ENCODE measurements at regions not wholly inside any gene's neighbourhood (a gene's known extent, or its start where the extent isn't known, plus 50 kb on each side); places are given as distances from the start of the nearest gene placed in this dataset.

GRCh38 chr6:134535831-134536230, 217.9 kb upstream of the SGK1 start:
- H3K23ac ChIP-seq (ENCODE audit: low read depth, low read length, poor library complexity) = no peak overlapping the region

GRCh38 chr6:134534708-134535149, 216.8 kb upstream of the SGK1 start:
- H3K4ac ChIP-seq (ENCODE audit: low read length) = no peak overlapping the region
- no peak overlapping the region for H3K18ac ChIP-seq (ENCODE audit: low read length)
- DNase-seq (ENCODE audit: low spot score) = no peak
- no peaks in the 10 kb centered on the region for H3K79me1 ChIP-seq (ENCODE audit: low read depth, low read length)
- no peak overlapping the region for H2AFZ ChIP-seq (ENCODE audit: low read length)
- H3K9me3 ChIP-seq (replicated peaks in 1 of 2; ENCODE audit: control insufficient read depth in 2 of 2, insufficient read depth in 1 of 2, low read depth in 1 of 2, low read length in 2 of 2) = no peaks in the 10 kb centered on the region
- no peak overlapping the region for H4K91ac ChIP-seq (ENCODE audit: low read depth, low read length, poor library complexity)
- H3K23ac ChIP-seq (ENCODE audit: low read depth, low read length, poor library complexity) = no peak overlapping the region
- no peak overlapping the region for H2BK12ac ChIP-seq (ENCODE audit: low read length)
- H2BK5ac ChIP-seq (ENCODE audit: low read length) = no peak overlapping the region
- H4K8ac ChIP-seq (ENCODE audit: low read depth, low read length) = no peak overlapping the region
- H2BK15ac ChIP-seq (ENCODE audit: low read length) = no peak overlapping the region
- no peak overlapping the region for H3K9ac ChIP-seq (ENCODE audit: low read depth, low read length, poor library complexity)
- H3K14ac ChIP-seq (ENCODE audit: low read length) = no peak overlapping the region
- H2BK120ac ChIP-seq (ENCODE audit: low read depth, low read length) = no peak overlapping the region
- no CpG with 5 or more reads among the region's 2 CpGs for WGBS, 2 donors (ENCODE audit: extremely low coverage in 2 of 2, insufficient read length in 2 of 2, insufficient replicate concordance in 1 of 2)
- no peaks in the 10 kb centered on the region for H3K36me3 ChIP-seq (replicated peaks in 1 of 2; ENCODE audit: control insufficient read depth in 2 of 2, insufficient read depth in 2 of 2, low read length in 2 of 2)
- no peak overlapping the region for H3K4me3 ChIP-seq (ENCODE audit: low read length in 2 of 2)
- H2AK5ac ChIP-seq (ENCODE audit: low read depth, low read length) = no peak overlapping the region
- H3K4me1 ChIP-seq (ENCODE audit: control insufficient read depth in 2 of 2, insufficient read depth in 1 of 2, low read depth in 1 of 2, low read length in 2 of 2) = peaks cover 0 to 1% of the 10 kb centered on the region in 2 donors
- no peaks in the 10 kb centered on the region for H3K27me3 ChIP-seq (ENCODE audit: control insufficient read depth in 3 of 3, insufficient read depth in 3 of 3, low read depth in 1 of 3, low read length in 3 of 3)
- no peak overlapping the region for H3K4me2 ChIP-seq (ENCODE audit: insufficient read depth, low read length, poor library complexity, severe bottlenecking)
- H3K27ac ChIP-seq (replicated peaks; ENCODE audit: low read length) = no peak overlapping the region

More at GRCh38 chr6:134535831-134536230, 217.9 kb upstream of the SGK1 start:
- Histone ChIP-seq H3K4me3 (ENCODE audit: low read length in 2 of 2) (no peak overlapping the region), H3K4me1 (ENCODE audit: control insufficient read depth in 2 of 2, insufficient read depth in 1 of 2, low read depth in 1 of 2, low read length in 2 of 2) (peaks cover 0 to 4% of the 10 kb centered on the region in 2 donors), H3K27me3 (ENCODE audit: control insufficient read depth in 3 of 3, insufficient read depth in 3 of 3, low read depth in 1 of 3, low read length in 3 of 3) (no peaks in the 10 kb centered on the region), H4K8ac (ENCODE audit: low read depth, low read length) (no peak overlapping the region), H3K4ac (ENCODE audit: low read length) (no peak overlapping the region), H3K18ac (ENCODE audit: low read length) (no peak overlapping the region), H2AFZ (ENCODE audit: low read length) (peak overlapping the region; percentile 37), H3K36me3 (replicated peaks in 1 of 2; ENCODE audit: control insufficient read depth in 2 of 2, insufficient read depth in 2 of 2, low read length in 2 of 2) (no peaks in the 10 kb centered on the region), H3K9me3 (replicated peaks in 1 of 2; ENCODE audit: control insufficient read depth in 2 of 2, insufficient read depth in 1 of 2, low read depth in 1 of 2, low read length in 2 of 2) (no peaks in the 10 kb centered on the region), H4K91ac (ENCODE audit: low read depth, low read length, poor library complexity) (no peak overlapping the region), H3K4me2 (ENCODE audit: insufficient read depth, low read length, poor library complexity, severe bottlenecking) (no peak overlapping the region), H2AK5ac (ENCODE audit: low read depth, low read length) (no peak overlapping the region), H2BK5ac (ENCODE audit: low read length) (no peak overlapping the region), H3K9ac (ENCODE audit: low read depth, low read length, poor library complexity) (no peak overlapping the region), H3K79me1 (ENCODE audit: low read depth, low read length) (no peaks in the 10 kb centered on the region), H2BK15ac (ENCODE audit: low read length) (no peak overlapping the region), H3K27ac (replicated peaks; ENCODE audit: low read length) (no peak overlapping the region), H3K14ac (ENCODE audit: low read length) (no peak overlapping the region), H2BK12ac (ENCODE audit: low read length) (no peak overlapping the region), H2BK120ac (ENCODE audit: low read depth, low read length) (no peak overlapping the region)
- DNase-seq (ENCODE audit: low spot score) = no peak
- no CpG with 5 or more reads among the region's 2 CpGs for WGBS, 2 donors (ENCODE audit: extremely low coverage in 2 of 2, insufficient read length in 2 of 2, insufficient replicate concordance in 1 of 2)

- WGBS, 2 donors (ENCODE audit: extremely low coverage in 2 of 2, insufficient read length in 2 of 2, insufficient replicate concordance in 1 of 2) = no CpG with 5 or more reads among the region's 3 CpGs
- Histone ChIP-seq H3K79me1 (ENCODE audit: low read depth, low read length) (no peaks in the 10 kb centered on the region), H2BK15ac (ENCODE audit: low read length) (no peak overlapping the region), H3K4me1 (ENCODE audit: control insufficient read depth in 2 of 2, insufficient read depth in 1 of 2, low read depth in 1 of 2, low read length in 2 of 2) (no peaks in the 10 kb centered on the region), H3K4me2 (ENCODE audit: insufficient read depth, low read length, poor library complexity, severe bottlenecking) (no peak overlapping the region), H3K4ac (ENCODE audit: low read length) (no peak overlapping the region), H3K9ac (ENCODE audit: low read depth, low read length, poor library complexity) (no peak overlapping the region), H2BK120ac (ENCODE audit: low read depth, low read length) (no peak overlapping the region), H2AK5ac (ENCODE audit: low read depth, low read length) (no peak overlapping the region), H3K4me3 (ENCODE audit: low read length in 2 of 2) (no peak overlapping the region), H3K9me3 (replicated peaks in 1 of 2; ENCODE audit: control insufficient read depth in 2 of 2, insufficient read depth in 1 of 2, low read depth in 1 of 2, low read length in 2 of 2) (no peaks in the 10 kb centered on the region), H3K27me3 (ENCODE audit: control insufficient read depth in 3 of 3, insufficient read depth in 3 of 3, low read depth in 1 of 3, low read length in 3 of 3) (no peaks in the 10 kb centered on the region), H3K14ac (ENCODE audit: low read length) (no peak overlapping the region), H2BK5ac (ENCODE audit: low read length) (no peak overlapping the region), H4K8ac (ENCODE audit: low read depth, low read length) (no peak overlapping the region), H2BK12ac (ENCODE audit: low read length) (no peak overlapping the region), H3K18ac (ENCODE audit: low read length) (no peak overlapping the region), H4K91ac (ENCODE audit: low read depth, low read length, poor library complexity) (no peak overlapping the region), H3K36me3 (replicated peaks in 1 of 2; ENCODE audit: control insufficient read depth in 2 of 2, insufficient read depth in 2 of 2, low read length in 2 of 2) (no peaks in the 10 kb centered on the region), H3K23ac (ENCODE audit: low read depth, low read length, poor library complexity) (no peak overlapping the region), H3K27ac (replicated peaks; ENCODE audit: low read length) (no peak overlapping the region), H2AFZ (ENCODE audit: low read length) (no peak overlapping the region)
- DNase-seq (ENCODE audit: low spot score) = no peak
Observed at GRCh38 chr6:134533991-134534390, 216.1 kb upstream of the SGK1 start.

GRCh38 chr6:134532694-134533624, 215.0 kb upstream of the SGK1 start:
- no peak overlapping the region for H2AFZ ChIP-seq (ENCODE audit: low read length)
- no peaks in the 10 kb centered on the region for H3K9me3 ChIP-seq (replicated peaks in 1 of 2; ENCODE audit: control insufficient read depth in 2 of 2, insufficient read depth in 1 of 2, low read depth in 1 of 2, low read length in 2 of 2)
- H3K4me1 ChIP-seq (ENCODE audit: control insufficient read depth in 2 of 2, insufficient read depth in 1 of 2, low read depth in 1 of 2, low read length in 2 of 2) = no peaks in the 10 kb centered on the region
- no peak overlapping the region for H3K27ac ChIP-seq (replicated peaks; ENCODE audit: low read length)
- H3K79me1 ChIP-seq (ENCODE audit: low read depth, low read length) = no peaks in the 10 kb centered on the region
- no peak for DNase-seq (ENCODE audit: low spot score)
- no peak overlapping the region for H3K4me3 ChIP-seq (ENCODE audit: low read length in 2 of 2)
- no peak overlapping the region for H3K9ac ChIP-seq (ENCODE audit: low read depth, low read length, poor library complexity)
- H3K4ac ChIP-seq (ENCODE audit: low read length) = no peak overlapping the region
- WGBS, 2 donors (ENCODE audit: extremely low coverage in 2 of 2, insufficient read length in 2 of 2, insufficient replicate concordance in 1 of 2) = no CpG with 5 or more reads among the region's 8 CpGs
- no peak overlapping the region for H2BK120ac ChIP-seq (ENCODE audit: low read depth, low read length)
- no peak overlapping the region for H2BK15ac ChIP-seq (ENCODE audit: low read length)
- no peak overlapping the region for H2AK5ac ChIP-seq (ENCODE audit: low read depth, low read length)
- H3K18ac ChIP-seq (ENCODE audit: low read length) = no peak overlapping the region
- H4K91ac ChIP-seq (ENCODE audit: low read depth, low read length, poor library complexity) = no peak overlapping the region
- H2BK5ac ChIP-seq (ENCODE audit: low read length) = no peak overlapping the region
- no peaks in the 10 kb centered on the region for H3K36me3 ChIP-seq (replicated peaks in 1 of 2; ENCODE audit: control insufficient read depth in 2 of 2, insufficient read depth in 2 of 2, low read length in 2 of 2)
- no peak overlapping the region for H3K14ac ChIP-seq (ENCODE audit: low read length)
- H2BK12ac ChIP-seq (ENCODE audit: low read length) = no peak overlapping the region
- H4K8ac ChIP-seq (ENCODE audit: low read depth, low read length) = no peak overlapping the region
- no peak overlapping the region for H3K4me2 ChIP-seq (ENCODE audit: insufficient read depth, low read length, poor library complexity, severe bottlenecking)
- H3K27me3 ChIP-seq (ENCODE audit: control insufficient read depth in 3 of 3, insufficient read depth in 3 of 3, low read depth in 1 of 3, low read length in 3 of 3) = no peaks in the 10 kb centered on the region
- H3K23ac ChIP-seq (ENCODE audit: low read depth, low read length, poor library complexity) = no peak overlapping the region

All from neuronal stem cell (in vitro differentiated cells).